H1 (cell line): ENCODE measurements at regions not wholly inside any gene's neighbourhood (a gene's known extent, or its start where the extent isn't known, plus 50 kb on each side); places are given as distances from the start of the nearest gene placed in this dataset.

Source experiments
- CTCF ChIA-PET: fragments of 300-600 bp; sonication (Branson Sonifier 250); formaldehyde crosslinking; loops from one replicate; lab custom pipeline; 2021; ENCODE audit not compliant: partially characterized antibody; lab: Charles Lee
- POLR2A ChIA-PET: fragments of 300-600 bp; sonication (Branson Sonifier 250); formaldehyde crosslinking; loops from one replicate; lab custom pipeline; 2021; ENCODE audit warnings: inconsistent platforms; ENCODE audit not compliant: partially characterized antibody; lab: Charles Lee
- DNase-seq, 2 experiments: peaks; one replicate each; pipeline versions ENCODE4 v3.0.0 to v3.0.0-alpha.2; 2010 to 2022; ENCODE audit warnings: low spot score in 2 of 2, low read depth in 1 of 2, mixed read lengths in 1 of 2
- FAIRE-seq: peaks from 2 replicates; lab custom pipeline; 2011; peaks lifted over from hg19 to GRCh38; lab: Jason Lieb, UNC
- H2AFZ ChIP-seq: 2 replicates; pipeline ENCODE4 v1.8.1; 2012; ENCODE audit warnings: low read length, inconsistent platforms
- H2AK5ac ChIP-seq: 2 replicates; pipeline ENCODE4 v1.6.1; 2013; ENCODE audit warnings: low read depth, low read length
- H2BK120ac ChIP-seq: replicated peaks from 2 replicates; pipeline ENCODE3; 2013; ENCODE audit warnings: low read depth, low read length, inconsistent platforms
- H2BK12ac ChIP-seq: 2 replicates; pipeline ENCODE4 v1.6.1; 2013; ENCODE audit warnings: low read depth, low read length
- H2BK15ac ChIP-seq: 2 replicates; pipeline ENCODE4 v1.6.1; 2013; ENCODE audit warnings: low read length
- H2BK20ac ChIP-seq: 2 replicates; pipeline ENCODE4 v1.6.1; 2013; ENCODE audit warnings: low read length
- H2BK5ac ChIP-seq: 2 replicates; pipeline ENCODE4 v1.6.1; 2013; ENCODE audit warnings: low read depth, low read length
- H3K14ac ChIP-seq: 2 replicates; pipeline ENCODE4 v1.6.1; 2013; ENCODE audit warnings: inconsistent platforms; ENCODE audit not compliant: insufficient read length
- H3K18ac ChIP-seq: 2 replicates; pipeline ENCODE4 v1.6.1; 2013; ENCODE audit warnings: low read length; ENCODE audit errors: extremely low read depth
- H3K23ac ChIP-seq: 2 replicates; pipeline ENCODE4 v1.6.1; 2013; ENCODE audit warnings: inconsistent platforms; ENCODE audit not compliant: insufficient read length
- H3K23me2 ChIP-seq: 2 replicates; pipeline ENCODE4 v1.6.1; 2013; ENCODE audit warnings: low read depth, low read length
- H3K27ac ChIP-seq: 2 replicates; pipeline ENCODE4 v1.6.1; 2011; ENCODE audit warnings: low read depth, low read length, inconsistent platforms
- H3K27me3 ChIP-seq, 4 experiments: replicated peaks in 1 of 4; 1 replicate in 1 of 4; 2 replicates in 3 of 4; pipeline versions ENCODE4 v1.6.1 to v1.8.1; 2011 to 2013; ENCODE audit warnings: low read length in 3 of 4, mild to moderate bottlenecking in 3 of 4, inconsistent platforms in 2 of 4, mixed read lengths in 2 of 4, moderate library complexity in 1 of 4; ENCODE audit not compliant: control insufficient read depth in 3 of 4, insufficient read depth in 3 of 4; ENCODE audit errors: extremely low read depth in 1 of 4
- H3K36me3 ChIP-seq, 4 experiments: 2 replicates each; pipeline versions ENCODE4 v1.6.1 to v1.8.1; 2011 to 2013; ENCODE audit warnings: mild to moderate bottlenecking in 4 of 4, low read length in 3 of 4, moderate library complexity in 2 of 4, control low read depth in 1 of 4, inconsistent platforms in 1 of 4; ENCODE audit not compliant: insufficient read depth in 4 of 4, control insufficient read depth in 2 of 4
- H3K4ac ChIP-seq: replicated peaks from 2 replicates; pipeline ENCODE3; 2013; ENCODE audit warnings: low read length, low read depth, mixed read lengths, inconsistent platforms; ENCODE audit not compliant: insufficient read length
- H3K4me1 ChIP-seq, 4 experiments: replicated peaks in 1 of 4; 1 replicate in 1 of 4; 2 replicates in 3 of 4; pipeline versions ENCODE4 v1.6.1 to v1.8.1; 2011 to 2013; ENCODE audit warnings: low read length in 3 of 4, inconsistent platforms in 2 of 4, mixed read lengths in 1 of 4; ENCODE audit not compliant: insufficient read depth in 4 of 4, control insufficient read depth in 3 of 4
- H3K4me2 ChIP-seq, 2 experiments: 2 replicates each; pipeline versions ENCODE4 v1.6.1 to v1.8.1; 2011 to 2013; ENCODE audit warnings: low read depth in 2 of 2, low read length in 2 of 2, control low read depth in 1 of 2, inconsistent platforms in 1 of 2, mild to moderate bottlenecking in 1 of 2; ENCODE audit not compliant: insufficient read depth in 1 of 2
- H3K4me3 ChIP-seq, 4 experiments: fragments of 200-600, 300-600 bp in 1 of 4; sonication (generic), shearing (Covaris generic), sonication (Bioruptor Twin) in 1 of 4; 2 replicates each; pipeline versions ENCODE4 v1.5.1 to v1.8.1; 2011 to 2016; ENCODE audit warnings: low read length in 4 of 4, low read depth in 3 of 4, control low read depth in 2 of 4, inconsistent platforms in 2 of 4, mild to moderate bottlenecking in 2 of 4, mixed read lengths in 1 of 4, moderate library complexity in 1 of 4; ENCODE audit not compliant: insufficient read depth in 2 of 4; ENCODE audit errors: extremely low read depth in 1 of 4
- H3K56ac ChIP-seq: replicated peaks from 2 replicates; pipeline ENCODE3; 2013; ENCODE audit warnings: low read depth, mild to moderate bottlenecking, mixed read lengths, low read length, inconsistent platforms; ENCODE audit not compliant: insufficient read length
- H3K79me1 ChIP-seq: 2 replicates; pipeline ENCODE4 v1.6.1; 2013; ENCODE audit warnings: low read depth, low read length, control low read depth
- H3K79me2 ChIP-seq, 2 experiments: 2 replicates each; pipeline versions ENCODE4 v1.6.1 to v1.8.1; 2012 to 2013; ENCODE audit warnings: low read length in 2 of 2, mild to moderate bottlenecking in 2 of 2, inconsistent platforms in 1 of 2; ENCODE audit not compliant: insufficient read depth in 2 of 2, control insufficient read depth in 1 of 2
- H3K9ac ChIP-seq, 4 experiments: replicated peaks in 1 of 4; 1 replicate in 1 of 4; 2 replicates in 3 of 4; pipeline versions ENCODE4 v1.6.1 to v1.8.1; 2011 to 2013; ENCODE audit warnings: low read depth in 3 of 4, low read length in 3 of 4, control low read depth in 2 of 4, mild to moderate bottlenecking in 2 of 4, moderate library complexity in 2 of 4, inconsistent platforms in 1 of 4; ENCODE audit errors: extremely low read depth in 1 of 4
- H3K9me3 ChIP-seq, 2 experiments: 2 replicates each; pipeline versions ENCODE4 v1.6.1 to v1.8.1; 2012 to 2013; ENCODE audit warnings: mild to moderate bottlenecking in 2 of 2, moderate library complexity in 2 of 2, control low read depth in 1 of 2, inconsistent platforms in 1 of 2, low read depth in 1 of 2, low read length in 1 of 2, mixed read lengths in 1 of 2; ENCODE audit not compliant: insufficient read depth in 2 of 2
- H4K20me1 ChIP-seq, 2 experiments: replicated peaks in 1 of 2; 2 replicates each; pipeline versions ENCODE3 to v1.8.1; 2011 to 2013; ENCODE audit warnings: inconsistent platforms in 2 of 2, low read length in 2 of 2, mild to moderate bottlenecking in 1 of 2; ENCODE audit not compliant: insufficient read depth in 2 of 2, control insufficient read depth in 1 of 2
- H4K5ac ChIP-seq: 2 replicates; pipeline ENCODE4 v1.6.1; 2013; ENCODE audit warnings: low read length, low read depth, mixed read lengths, inconsistent platforms; ENCODE audit not compliant: insufficient read length
- H4K8ac ChIP-seq: 2 replicates; pipeline ENCODE4 v1.8.0; 2013; ENCODE audit warnings: mild to moderate bottlenecking, moderate library complexity, low read length, inconsistent platforms; ENCODE audit not compliant: insufficient read depth; ENCODE audit errors: extremely low read depth
- H4K91ac ChIP-seq: replicated peaks from 2 replicates; pipeline ENCODE3; 2013; ENCODE audit warnings: low read length, mixed read lengths, inconsistent platforms; ENCODE audit not compliant: insufficient read length
- CTBP2 ChIP-seq: IDR thresholded peaks from 2 replicates; pipeline ENCODE4 v1.7.0; 2011; ENCODE audit warnings: borderline replicate concordance, mild to moderate bottlenecking, moderate library complexity, mixed read lengths, low read length; ENCODE audit not compliant: insufficient read depth, insufficient read length
- HDAC2 ChIP-seq, 2 experiments: fragments of 300-600 bp in 1 of 2; sonication (generic) in 1 of 2; IDR thresholded peaks; 2 replicates each; pipeline ENCODE4 v1.6.1; 2011 to 2012; ENCODE audit warnings: low read depth in 2 of 2, low read length in 2 of 2, mild to moderate bottlenecking in 2 of 2, moderate library complexity in 2 of 2, borderline replicate concordance in 1 of 2, inconsistent platforms in 1 of 2
- NRF1 ChIP-seq: IDR thresholded peaks from 2 replicates; pipeline ENCODE4 v1.6.1; 2011; ENCODE audit warnings: mild to moderate bottlenecking, low read depth, low read length, improper control_type of control experiment
- POLR2AphosphoS5 ChIP-seq: IDR thresholded peaks from 2 replicates; pipeline ENCODE4 v1.6.1; 2011; ENCODE audit warnings: low read depth, low read length
- RBBP5 ChIP-seq: IDR thresholded peaks from 2 replicates; pipeline ENCODE4 v1.7.1; 2012; ENCODE audit warnings: low read depth, mild to moderate bottlenecking, inconsistent platforms, low read length, moderate library complexity, borderline replicate concordance
- SIN3A ChIP-seq, 2 experiments: IDR thresholded peaks in 1 of 2; conservative IDR thresholded peaks in 1 of 2; 2 replicates each; pipeline ENCODE4 v1.6.1; 2011 to 2012; ENCODE audit warnings: low read length in 2 of 2, improper control_type of control experiment in 1 of 2, low read depth in 1 of 2, mild to moderate bottlenecking in 1 of 2
- SIX5 ChIP-seq: IDR thresholded peaks from 2 replicates; pipeline ENCODE4 v1.6.1; 2011; ENCODE audit warnings: mild to moderate bottlenecking, low read depth, low read length
- TEAD4 ChIP-seq: IDR thresholded peaks from 2 replicates; pipeline ENCODE4 v1.6.1; 2012; ENCODE audit warnings: low read depth, low read length, inconsistent platforms, mixed read lengths
- YY1 ChIP-seq: IDR thresholded peaks from 2 replicates; pipeline ENCODE4 v1.6.1; 2011; ENCODE audit warnings: low read depth, mild to moderate bottlenecking, low read length
- WGBS, 2 experiments: shearing (Covaris generic) in 1 of 2; methylation state at CpG; one replicate each; pipeline versions ENCODE4 v1.1.6 to v1.1.7; 2013 to 2015; ENCODE audit warnings: low lambda C conversion rate in 2 of 2, mixed read lengths in 2 of 2, inconsistent platforms in 1 of 2, low coverage in 1 of 2, missing lambda C conversion rate in 1 of 2; ENCODE audit not compliant: insufficient replicate concordance in 2 of 2, insufficient coverage in 1 of 2, insufficient read length in 1 of 2; ENCODE audit errors: extremely low coverage in 1 of 2, missing lambda C conversion rate in 1 of 2; 5-methylcytosine and 5-hydroxymethylcytosine counted together
- TF ChIP-seq, protein P1 (sequence below): IDR thresholded peaks from 2 replicates; pipeline ENCODE4 v1.6.1; 2011; ENCODE audit warnings: low read depth, mild to moderate bottlenecking, low read length; ENCODE audit not compliant: insufficient read depth
- TF ChIP-seq, protein P2 (sequence below): IDR thresholded peaks from 2 replicates; pipeline ENCODE4 v1.6.1; 2012; ENCODE audit warnings: inconsistent platforms
- TF ChIP-seq, protein P3 (sequence below): IDR thresholded peaks from 2 replicates; pipeline ENCODE4 v1.6.1; 2011; ENCODE audit warnings: low read length, improper control_type of control experiment

DNA sequence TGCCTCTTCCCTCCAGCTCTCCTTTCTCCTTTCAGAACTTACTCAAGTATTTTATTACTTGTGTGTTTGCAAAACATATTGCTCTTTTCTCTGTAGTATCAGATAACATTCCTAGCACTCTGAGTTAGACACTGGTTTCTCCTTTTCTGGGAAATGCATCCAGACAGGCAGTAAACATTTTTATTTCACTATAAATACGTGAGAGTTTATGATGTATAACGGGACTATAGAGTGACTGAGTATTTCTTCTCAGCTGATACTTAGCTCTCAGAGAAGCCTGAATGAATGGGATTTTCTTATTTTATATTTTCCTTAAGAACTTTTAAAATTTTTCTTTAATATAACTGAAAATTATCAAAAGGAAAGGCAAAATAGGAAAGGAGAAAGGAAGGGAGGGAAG, 211.2 kb upstream of the EDNRB start:
- H3K4ac ChIP-seq: no peak overlapping the region
- no peak overlapping the region for H3K27ac ChIP-seq
- H3K56ac ChIP-seq: no peak overlapping the region
- DNase-seq (no peak), FAIRE-seq (no peak)
- H3K79me1 ChIP-seq: no peaks in the 10 kb centered on the region
- H3K14ac ChIP-seq: no peak overlapping the region
- no peak overlapping the region for H4K5ac ChIP-seq
- no peaks in the 10 kb centered on the region for H3K23me2 ChIP-seq
- no peak overlapping the region for H2BK5ac ChIP-seq
- H2BK12ac ChIP-seq: no peak overlapping the region
- H3K4me1 ChIP-seq: no peaks in the 10 kb centered on the region
- H2BK15ac ChIP-seq: no peak overlapping the region
- H2BK120ac ChIP-seq: no peak overlapping the region
- H3K36me3 ChIP-seq: no peaks in the 10 kb centered on the region
- H3K79me2 ChIP-seq: no peaks in the 10 kb centered on the region
- no peak overlapping the region for H2AK5ac ChIP-seq
- no peaks in the 10 kb centered on the region for H3K9me3 ChIP-seq
- no peak overlapping the region for H3K23ac ChIP-seq
- H4K8ac ChIP-seq: no peak overlapping the region
- H2BK20ac ChIP-seq: no peak overlapping the region
- H3K27me3 ChIP-seq: no peaks in the 10 kb centered on the region
- no peak overlapping the region for H3K9ac ChIP-seq
- no peaks in the 10 kb centered on the region for H4K20me1 ChIP-seq
- no peak overlapping the region for H3K4me2 ChIP-seq
- no peak overlapping the region for H3K4me3 ChIP-seq
- CTCF ChIA-PET: interaction anchor here (1.1 to 2.6 kb wide), 4 partner anchors 8 to 111 kb away, joined by 3 to 19 read pairs (median 4); no protein-coding TSS in a partner anchor
- 91% methylated on average over 2 of the region's 2 CpGs; no CpG with 5 or more reads in 1 of the 2 experiments for WGBS, 2 experiments
- POLR2A ChIA-PET: no interaction called here
- no peak overlapping the region for H3K18ac ChIP-seq
- H2AFZ ChIP-seq: no peak overlapping the region
- no peak overlapping the region for H4K91ac ChIP-seq
- TF ChIP-seq POLR2AphosphoS5 (no peak), HDAC2 (IDR thresholded peaks at IDR 0.05; ENCODE audit: borderline replicate concordance in 1 of 2, low read depth in 2 of 2, low read length in 2 of 2) (no peak), SIX5 (no peak), YY1 (no peak), NRF1 (no peak), TEAD4 (no peak), SIN3A (conservative IDR thresholded peaks at IDR 0.05 in 1 of 2, IDR thresholded peaks at IDR 0.05 in 1 of 2; ENCODE audit: low read depth in 1 of 2, low read length in 2 of 2) (no peak), CTBP2 (no peak), RBBP5 (no peak)
- TF ChIP-seq, protein P1, sequence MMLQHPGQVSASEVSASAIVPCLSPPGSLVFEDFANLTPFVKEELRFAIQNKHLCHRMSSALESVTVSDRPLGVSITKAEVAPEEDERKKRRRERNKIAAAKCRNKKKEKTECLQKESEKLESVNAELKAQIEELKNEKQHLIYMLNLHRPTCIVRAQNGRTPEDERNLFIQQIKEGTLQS: no peak
- TF ChIP-seq, protein P2, sequence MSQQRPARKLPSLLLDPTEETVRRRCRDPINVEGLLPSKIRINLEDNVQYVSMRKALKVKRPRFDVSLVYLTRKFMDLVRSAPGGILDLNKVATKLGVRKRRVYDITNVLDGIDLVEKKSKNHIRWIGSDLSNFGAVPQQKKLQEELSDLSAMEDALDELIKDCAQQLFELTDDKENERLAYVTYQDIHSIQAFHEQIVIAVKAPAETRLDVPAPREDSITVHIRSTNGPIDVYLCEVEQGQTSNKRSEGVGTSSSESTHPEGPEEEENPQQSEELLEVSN: no peak
- TF ChIP-seq, protein P3, sequence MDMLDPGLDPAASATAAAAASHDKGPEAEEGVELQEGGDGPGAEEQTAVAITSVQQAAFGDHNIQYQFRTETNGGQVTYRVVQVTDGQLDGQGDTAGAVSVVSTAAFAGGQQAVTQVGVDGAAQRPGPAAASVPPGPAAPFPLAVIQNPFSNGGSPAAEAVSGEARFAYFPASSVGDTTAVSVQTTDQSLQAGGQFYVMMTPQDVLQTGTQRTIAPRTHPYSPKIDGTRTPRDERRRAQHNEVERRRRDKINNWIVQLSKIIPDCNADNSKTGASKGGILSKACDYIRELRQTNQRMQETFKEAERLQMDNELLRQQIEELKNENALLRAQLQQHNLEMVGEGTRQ: no peak
